ENCODE measurements at regions not wholly inside any gene's neighbourhood (a gene's known extent, or its start where the extent isn't known, plus 50 kb on each side); places are given as distances from the start of the nearest gene placed in this dataset.

DNA sequence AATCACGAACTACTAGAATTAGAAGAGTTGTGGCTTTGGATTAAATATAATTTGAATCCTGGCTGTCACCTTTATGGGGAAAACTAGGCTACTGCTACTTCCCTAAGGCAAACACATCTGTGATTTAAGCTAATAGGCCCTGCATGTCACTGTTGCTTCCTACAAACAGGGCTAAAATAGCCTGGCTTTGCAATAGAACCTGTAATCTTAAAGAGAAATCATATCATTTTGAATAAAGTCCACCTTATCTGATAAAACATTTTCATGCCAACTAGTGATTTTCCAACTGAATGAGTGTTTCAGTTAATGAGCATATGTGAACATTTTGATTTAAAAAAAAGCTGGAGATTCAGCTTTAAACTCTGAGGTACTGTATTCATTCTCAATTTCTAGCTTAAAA is 208.0 kb downstream of the GPR37 start:
- H3K4me3 Mint-ChIP-seq: no peak overlapping the region
- no peak overlapping the region for H3K27ac Mint-ChIP-seq
- no peaks in the 10 kb centered on the region for H3K9me3 Mint-ChIP-seq
- TF ChIP-seq, protein P1, sequence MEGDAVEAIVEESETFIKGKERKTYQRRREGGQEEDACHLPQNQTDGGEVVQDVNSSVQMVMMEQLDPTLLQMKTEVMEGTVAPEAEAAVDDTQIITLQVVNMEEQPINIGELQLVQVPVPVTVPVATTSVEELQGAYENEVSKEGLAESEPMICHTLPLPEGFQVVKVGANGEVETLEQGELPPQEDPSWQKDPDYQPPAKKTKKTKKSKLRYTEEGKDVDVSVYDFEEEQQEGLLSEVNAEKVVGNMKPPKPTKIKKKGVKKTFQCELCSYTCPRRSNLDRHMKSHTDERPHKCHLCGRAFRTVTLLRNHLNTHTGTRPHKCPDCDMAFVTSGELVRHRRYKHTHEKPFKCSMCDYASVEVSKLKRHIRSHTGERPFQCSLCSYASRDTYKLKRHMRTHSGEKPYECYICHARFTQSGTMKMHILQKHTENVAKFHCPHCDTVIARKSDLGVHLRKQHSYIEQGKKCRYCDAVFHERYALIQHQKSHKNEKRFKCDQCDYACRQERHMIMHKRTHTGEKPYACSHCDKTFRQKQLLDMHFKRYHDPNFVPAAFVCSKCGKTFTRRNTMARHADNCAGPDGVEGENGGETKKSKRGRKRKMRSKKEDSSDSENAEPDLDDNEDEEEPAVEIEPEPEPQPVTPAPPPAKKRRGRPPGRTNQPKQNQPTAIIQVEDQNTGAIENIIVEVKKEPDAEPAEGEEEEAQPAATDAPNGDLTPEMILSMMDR (IDR thresholded peaks at IDR 0.05; ENCODE audit: unreplicated experiment in 3 of 3): no peak
- no peaks in the 10 kb centered on the region for H3K27me3 Mint-ChIP-seq (ENCODE audit: low read depth)
- H3K4me1 Mint-ChIP-seq: no peaks in the 10 kb centered on the region
- no peaks in the 10 kb centered on the region for H3K36me3 Mint-ChIP-seq (ENCODE audit: low read depth)

DNA sequence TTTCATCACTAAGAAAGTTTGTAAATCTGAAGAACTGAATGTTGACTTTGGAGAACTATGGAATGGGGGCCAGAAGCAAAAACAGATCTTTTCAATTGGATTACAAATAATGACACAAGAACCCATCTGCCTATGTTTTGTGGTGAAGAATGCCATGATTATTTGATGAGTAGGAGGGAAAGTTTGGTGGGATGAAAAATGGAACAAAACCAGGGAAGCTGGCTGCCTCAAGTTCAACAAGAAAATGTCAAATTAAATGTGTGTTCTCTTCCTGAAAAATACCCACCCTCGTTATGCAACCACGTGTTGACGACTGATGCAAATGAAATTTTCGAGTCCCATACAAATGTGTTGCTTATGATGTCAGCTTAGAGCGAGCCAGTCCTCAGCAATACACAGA is 208.5 kb downstream of the GPR37 start:
- TF ChIP-seq, protein P1 (IDR thresholded peaks at IDR 0.05; ENCODE audit: unreplicated experiment in 3 of 3): no peak
- Mint-ChIP-seq H3K4me3 (no peak overlapping the region), H3K36me3 (ENCODE audit: low read depth) (no peaks in the 10 kb centered on the region), H3K27me3 (ENCODE audit: low read depth) (no peaks in the 10 kb centered on the region), H3K4me1 (no peaks in the 10 kb centered on the region), H3K27ac (no peak overlapping the region), H3K9me3 (no peaks in the 10 kb centered on the region)

DNA sequence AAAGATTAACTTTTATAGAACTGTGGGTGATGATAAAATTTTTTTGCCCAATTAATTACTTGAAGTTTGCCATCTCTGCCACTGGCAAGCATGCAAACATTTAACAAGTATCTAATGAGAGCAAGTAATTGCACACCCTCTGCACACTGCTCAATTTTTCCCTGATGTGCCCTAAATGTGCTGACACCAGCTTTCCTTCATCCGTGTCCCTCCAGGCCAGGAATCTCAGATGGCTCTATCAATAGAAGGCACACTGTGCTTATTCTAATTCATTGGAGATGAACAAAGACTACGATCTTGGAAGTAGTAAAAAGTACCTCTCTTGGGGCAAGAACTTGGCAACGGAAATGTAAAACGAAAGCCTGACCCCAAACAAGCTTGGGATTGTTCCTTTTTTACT is 212.1 kb downstream of the GPR37 start:
- TF ChIP-seq, protein P1 (IDR thresholded peaks at IDR 0.05; ENCODE audit: unreplicated experiment in 3 of 3): no peak
- Mint-ChIP-seq H3K9me3 (no peaks in the 10 kb centered on the region), H3K4me3 (no peak overlapping the region), H3K27ac (no peak overlapping the region), H3K36me3 (ENCODE audit: low read depth) (no peaks in the 10 kb centered on the region), H3K4me1 (no peaks in the 10 kb centered on the region), H3K27me3 (ENCODE audit: low read depth) (no peaks in the 10 kb centered on the region)

DNA sequence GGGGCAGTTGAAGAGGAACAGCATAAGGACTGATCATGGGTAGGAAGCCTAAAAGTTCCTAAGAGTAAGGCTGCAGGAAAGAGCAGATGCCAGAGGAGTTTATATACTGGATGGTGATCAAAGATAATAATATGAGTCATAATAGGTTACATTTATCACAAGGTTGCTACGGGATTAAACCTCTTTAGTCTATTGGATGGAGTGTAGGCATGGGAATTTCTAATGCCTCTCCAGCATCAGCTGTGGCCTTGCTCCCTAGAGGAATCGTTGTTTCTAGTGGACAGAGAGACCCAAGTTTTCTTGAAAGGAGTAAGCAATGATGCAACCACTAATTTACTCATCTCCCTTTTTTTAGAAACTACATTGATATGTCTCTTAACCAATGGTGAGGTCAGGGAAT is 213.4 kb downstream of the GPR37 start:
- no peak overlapping the region for H3K4me3 Mint-ChIP-seq
- TF ChIP-seq, protein P1 (IDR thresholded peaks at IDR 0.05; ENCODE audit: unreplicated experiment in 3 of 3): no peak
- H3K27ac Mint-ChIP-seq: no peak overlapping the region
- no peaks in the 10 kb centered on the region for H3K9me3 Mint-ChIP-seq
- H3K27me3 Mint-ChIP-seq (ENCODE audit: low read depth): no peaks in the 10 kb centered on the region
- no peaks in the 10 kb centered on the region for H3K4me1 Mint-ChIP-seq
- no peaks in the 10 kb centered on the region for H3K36me3 Mint-ChIP-seq (ENCODE audit: low read depth)

DNA sequence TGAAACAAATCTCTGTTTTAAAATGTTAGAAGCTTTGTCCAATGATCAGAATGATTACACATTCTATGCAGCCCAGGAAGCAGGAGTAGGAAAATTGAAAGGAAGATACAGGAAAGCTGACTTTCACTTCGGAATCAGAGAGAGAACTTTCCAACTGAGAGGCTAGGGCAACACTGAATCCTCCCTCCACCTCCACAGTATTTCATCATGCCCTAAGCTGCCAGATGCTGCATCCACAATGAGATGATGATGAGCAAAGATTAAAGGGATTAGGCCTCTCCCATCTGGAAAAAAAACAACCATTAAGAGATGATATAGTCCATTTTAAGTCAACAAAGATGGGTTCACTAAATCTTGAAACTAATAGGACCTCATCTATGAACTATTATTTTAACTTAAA is 215.6 kb downstream of the GPR37 start:
- TF ChIP-seq, protein P1 (IDR thresholded peaks at IDR 0.05; ENCODE audit: unreplicated experiment in 3 of 3): no peak
- Mint-ChIP-seq H3K27me3 (ENCODE audit: low read depth) (no peaks in the 10 kb centered on the region), H3K4me1 (no peaks in the 10 kb centered on the region), H3K27ac (no peak overlapping the region), H3K36me3 (ENCODE audit: low read depth) (no peaks in the 10 kb centered on the region), H3K9me3 (no peaks in the 10 kb centered on the region), H3K4me3 (no peak overlapping the region)

DNA sequence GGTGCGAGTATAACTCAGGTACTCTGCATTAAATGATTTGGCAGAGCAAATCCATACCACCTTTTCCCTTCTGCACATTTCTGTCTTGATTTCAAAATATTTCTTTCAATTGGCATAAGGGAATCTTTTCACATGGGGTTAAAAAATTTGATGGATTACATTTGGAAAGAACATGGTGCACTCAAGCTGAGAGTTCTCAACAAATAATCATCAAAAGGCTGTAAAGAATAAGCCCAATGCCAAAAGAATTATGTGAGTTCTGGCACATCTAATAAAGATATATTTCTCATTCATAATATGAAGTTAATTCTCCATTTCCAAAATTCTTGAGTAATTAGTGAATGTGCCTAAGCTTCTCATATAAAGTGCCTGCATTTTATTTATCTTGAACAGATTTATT is 223.1 kb downstream of the GPR37 start:
- Mint-ChIP-seq H3K4me3 (no peak overlapping the region), H3K27ac (no peak overlapping the region), H3K9me3 (no peaks in the 10 kb centered on the region), H3K36me3 (ENCODE audit: low read depth) (no peaks in the 10 kb centered on the region), H3K4me1 (no peaks in the 10 kb centered on the region), H3K27me3 (ENCODE audit: low read depth) (no peaks in the 10 kb centered on the region)
- TF ChIP-seq, protein P1 (IDR thresholded peaks at IDR 0.05; ENCODE audit: unreplicated experiment in 3 of 3): no peak
